ENCODE measurements at regions not wholly inside any gene's neighbourhood (a gene's known extent, or its start where the extent isn't known, plus 50 kb on each side); places are given as distances from the start of the nearest gene placed in this dataset.

GRCh38 chr6:14626556-14626955, 509.0 kb downstream of the CD83 start:
- intact Hi-C loops (cut with micrococcal nuclease): no loop called here
- H3K4me1 Mint-ChIP-seq: no peaks in the 10 kb centered on the region
- peaks cover 0 to 5% of the 10 kb centered on the region in 2 donors for H3K27me3 Mint-ChIP-seq (ENCODE audit: low read depth in 2 of 2)
- Histone ChIP-seq H3K27ac (ENCODE audit: low read length) (no peak overlapping the region), H3K4me1 (ENCODE audit: control insufficient read depth, insufficient read depth, low read length) (peaks cover 5% of the 10 kb centered on the region), H3K4me3 (ENCODE audit: low read length) (no peak overlapping the region), H3K36me3 (ENCODE audit: control insufficient read depth, insufficient read depth, low read length) (no peaks in the 10 kb centered on the region), H3K27me3 (ENCODE audit: control insufficient read depth, insufficient read depth, low read length) (no peaks in the 10 kb centered on the region), H3K9me3 (ENCODE audit: control insufficient read depth, insufficient read depth, low read length) (no peaks in the 10 kb centered on the region)
- DNase-seq (no peak), ATAC-seq (no peak)
- H3K4me3 Mint-ChIP-seq: no peak overlapping the region
- no peaks in the 10 kb centered on the region for H3K36me3 Mint-ChIP-seq
- H3K27ac Mint-ChIP-seq: no peak overlapping the region
- 92% methylated on average over 6 of the region's 6 CpGs for WGBS (ENCODE audit: insufficient coverage)
- TF ChIP-seq, protein P1, sequence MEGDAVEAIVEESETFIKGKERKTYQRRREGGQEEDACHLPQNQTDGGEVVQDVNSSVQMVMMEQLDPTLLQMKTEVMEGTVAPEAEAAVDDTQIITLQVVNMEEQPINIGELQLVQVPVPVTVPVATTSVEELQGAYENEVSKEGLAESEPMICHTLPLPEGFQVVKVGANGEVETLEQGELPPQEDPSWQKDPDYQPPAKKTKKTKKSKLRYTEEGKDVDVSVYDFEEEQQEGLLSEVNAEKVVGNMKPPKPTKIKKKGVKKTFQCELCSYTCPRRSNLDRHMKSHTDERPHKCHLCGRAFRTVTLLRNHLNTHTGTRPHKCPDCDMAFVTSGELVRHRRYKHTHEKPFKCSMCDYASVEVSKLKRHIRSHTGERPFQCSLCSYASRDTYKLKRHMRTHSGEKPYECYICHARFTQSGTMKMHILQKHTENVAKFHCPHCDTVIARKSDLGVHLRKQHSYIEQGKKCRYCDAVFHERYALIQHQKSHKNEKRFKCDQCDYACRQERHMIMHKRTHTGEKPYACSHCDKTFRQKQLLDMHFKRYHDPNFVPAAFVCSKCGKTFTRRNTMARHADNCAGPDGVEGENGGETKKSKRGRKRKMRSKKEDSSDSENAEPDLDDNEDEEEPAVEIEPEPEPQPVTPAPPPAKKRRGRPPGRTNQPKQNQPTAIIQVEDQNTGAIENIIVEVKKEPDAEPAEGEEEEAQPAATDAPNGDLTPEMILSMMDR (IDR thresholded peaks at IDR 0.05): no peak
- no peaks in the 10 kb centered on the region for H3K9me3 Mint-ChIP-seq

DNA sequence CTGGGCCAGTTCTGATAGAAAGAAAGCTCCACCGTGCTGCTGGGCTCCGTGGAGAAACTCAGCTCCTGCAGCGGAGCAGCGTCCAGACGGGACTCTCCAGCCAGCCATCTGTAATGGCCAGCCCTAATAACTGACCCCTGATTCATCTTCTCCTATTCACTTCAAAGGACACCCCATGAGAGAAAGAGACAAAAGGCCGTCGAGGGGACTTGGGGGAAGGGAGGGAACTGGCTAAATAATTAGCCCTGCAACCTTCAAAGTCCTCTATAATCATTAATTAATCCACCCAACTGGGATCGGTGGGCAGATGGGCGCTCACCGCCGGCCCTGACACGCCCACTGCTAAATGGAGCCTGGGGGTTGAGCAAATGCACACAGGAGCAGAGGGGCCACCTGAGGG, 512.4 kb downstream of the CD83 start:
- TF ChIP-seq, protein P1 (IDR thresholded peaks at IDR 0.05): no peak
- Histone ChIP-seq H3K36me3 (ENCODE audit: control insufficient read depth, insufficient read depth, low read length) (no peaks in the 10 kb centered on the region), H3K27ac (ENCODE audit: low read length) (no peak overlapping the region), H3K27me3 (ENCODE audit: control insufficient read depth, insufficient read depth, low read length) (no peaks in the 10 kb centered on the region), H3K4me3 (ENCODE audit: low read length) (no peak overlapping the region), H3K4me1 (ENCODE audit: control insufficient read depth, insufficient read depth, low read length) (peaks cover 23% of the 10 kb centered on the region), H3K9me3 (ENCODE audit: control insufficient read depth, insufficient read depth, low read length) (no peaks in the 10 kb centered on the region)
- H3K4me1 Mint-ChIP-seq: peaks cover 9 to 19% of the 10 kb centered on the region in 2 donors
- ATAC-seq (no peak), DNase-seq (no peak)
- intact Hi-C loops (cut with micrococcal nuclease): no loop called here
- no peak overlapping the region for H3K4me3 Mint-ChIP-seq
- H3K36me3 Mint-ChIP-seq: no peaks in the 10 kb centered on the region
- no peak overlapping the region for H3K27ac Mint-ChIP-seq
- 91% methylated on average over 10 of the region's 12 CpGs for WGBS (ENCODE audit: insufficient coverage)
- peaks cover 0 to 5% of the 10 kb centered on the region in 2 donors for H3K27me3 Mint-ChIP-seq (ENCODE audit: low read depth in 2 of 2)
- no peaks in the 10 kb centered on the region for H3K9me3 Mint-ChIP-seq

- Mint-ChIP-seq H3K4me1 (peaks cover 37 to 44% of the 10 kb centered on the region in 2 donors), H3K36me3 (no peaks in the 10 kb centered on the region), H3K4me3 (no peak overlapping the region), H3K27me3 (ENCODE audit: low read depth in 2 of 2) (peaks cover 0 to under 1% of the 10 kb centered on the region in 2 donors), H3K9me3 (no peaks in the 10 kb centered on the region), H3K27ac (peak overlapping the region in 1 of 2 donors; percentile 21)
- Histone ChIP-seq H3K27me3 (ENCODE audit: control insufficient read depth, insufficient read depth, low read length) (no peaks in the 10 kb centered on the region), H3K27ac (ENCODE audit: low read length) (no peak overlapping the region), H3K9me3 (ENCODE audit: control insufficient read depth, insufficient read depth, low read length) (no peaks in the 10 kb centered on the region), H3K36me3 (ENCODE audit: control insufficient read depth, insufficient read depth, low read length) (no peaks in the 10 kb centered on the region), H3K4me3 (ENCODE audit: low read length) (no peak overlapping the region), H3K4me1 (ENCODE audit: control insufficient read depth, insufficient read depth, low read length) (peaks cover 44% of the 10 kb centered on the region)
- DNase-seq (no peak), ATAC-seq (no peak)
- intact Hi-C loops (cut with micrococcal nuclease): no loop called here
- 72% methylated on average over 3 of the region's 3 CpGs for WGBS (ENCODE audit: insufficient coverage)
- TF ChIP-seq, protein P1 (IDR thresholded peaks at IDR 0.05): no peak
These were observed 515.9 kb downstream of the CD83 start for GRCh38 chr6:14633479-14633878.

- Histone ChIP-seq H3K36me3 (ENCODE audit: control insufficient read depth, insufficient read depth, low read length) (no peaks in the 10 kb centered on the region), H3K9me3 (ENCODE audit: control insufficient read depth, insufficient read depth, low read length) (no peaks in the 10 kb centered on the region), H3K4me3 (ENCODE audit: low read length) (peak overlapping the region; percentile 19), H3K4me1 (ENCODE audit: control insufficient read depth, insufficient read depth, low read length) (peaks cover 48% of the 10 kb centered on the region), H3K27me3 (ENCODE audit: control insufficient read depth, insufficient read depth, low read length) (no peaks in the 10 kb centered on the region), H3K27ac (ENCODE audit: low read length) (no peak overlapping the region)
- peaks cover 42 to 49% of the 10 kb centered on the region in 2 donors for H3K4me1 Mint-ChIP-seq
- DNase-seq: peak in 1 of 2 donors; percentile 55
- no peak for ATAC-seq
- peak overlapping the region; percentile 4 for H3K4me3 Mint-ChIP-seq
- intact Hi-C loops (cut with micrococcal nuclease): no loop called here
- TF ChIP-seq, protein P1 (IDR thresholded peaks at IDR 0.05): no peak
- H3K36me3 Mint-ChIP-seq: no peaks in the 10 kb centered on the region
- H3K9me3 Mint-ChIP-seq: no peaks in the 10 kb centered on the region
- peaks cover 4 to 7% of the 10 kb centered on the region in 2 donors for H3K27me3 Mint-ChIP-seq (ENCODE audit: low read depth in 2 of 2)
- WGBS (ENCODE audit: insufficient coverage): 59% methylated on average over 9 of the region's 9 CpGs
- peak overlapping the region in 1 of 2 donors; percentile 84 for H3K27ac Mint-ChIP-seq
These were observed 516.5 kb downstream of the CD83 start for GRCh38 chr6:14634072-14634471.
